HG03025 (cell line): ENCODE measurements at regions not wholly inside any gene's neighbourhood (a gene's known extent, or its start where the extent isn't known, plus 50 kb on each side); places are given as distances from the start of the nearest gene placed in this dataset.
"Not testable (repeated sequence)": the region's sequence is repeated elsewhere in the genome, so short reads cannot be mapped to it uniquely, and the experiment has no call there.

Source experiments
- ATAC-seq: cut with Tn5 transposase; IDR thresholded peaks from one replicate; pipeline ENCODE4 v1.9.1; 2021; ENCODE audit warnings: mild to moderate bottlenecking, moderate library complexity; ENCODE audit not compliant: unreplicated experiment, low FRiP score

- ATAC-seq = no peak
These were observed 213.3 kb downstream of the PCSK1 start for GRCh38 chr5:96219580-96220281.

DNA sequence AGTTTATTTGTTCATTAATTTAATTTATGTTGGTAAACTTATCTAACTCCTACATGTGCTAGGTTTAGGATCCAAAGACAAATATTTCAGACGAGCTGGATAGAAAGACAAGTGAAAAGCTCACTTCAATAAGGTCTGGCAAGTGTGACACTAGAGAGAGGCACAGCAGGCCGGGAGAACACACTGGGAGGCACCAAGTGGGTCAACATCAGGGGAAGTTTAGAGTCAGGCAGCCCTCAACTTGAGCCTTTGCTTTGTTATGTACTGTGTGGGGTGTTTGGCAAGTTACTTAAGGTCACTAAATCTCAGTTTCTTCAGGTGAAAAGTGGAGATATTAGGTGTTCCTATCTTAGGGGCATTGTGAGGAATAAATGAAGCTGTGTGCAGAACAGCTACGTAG is 214.4 kb downstream of the PCSK1 start:
- ATAC-seq = no peak

DNA sequence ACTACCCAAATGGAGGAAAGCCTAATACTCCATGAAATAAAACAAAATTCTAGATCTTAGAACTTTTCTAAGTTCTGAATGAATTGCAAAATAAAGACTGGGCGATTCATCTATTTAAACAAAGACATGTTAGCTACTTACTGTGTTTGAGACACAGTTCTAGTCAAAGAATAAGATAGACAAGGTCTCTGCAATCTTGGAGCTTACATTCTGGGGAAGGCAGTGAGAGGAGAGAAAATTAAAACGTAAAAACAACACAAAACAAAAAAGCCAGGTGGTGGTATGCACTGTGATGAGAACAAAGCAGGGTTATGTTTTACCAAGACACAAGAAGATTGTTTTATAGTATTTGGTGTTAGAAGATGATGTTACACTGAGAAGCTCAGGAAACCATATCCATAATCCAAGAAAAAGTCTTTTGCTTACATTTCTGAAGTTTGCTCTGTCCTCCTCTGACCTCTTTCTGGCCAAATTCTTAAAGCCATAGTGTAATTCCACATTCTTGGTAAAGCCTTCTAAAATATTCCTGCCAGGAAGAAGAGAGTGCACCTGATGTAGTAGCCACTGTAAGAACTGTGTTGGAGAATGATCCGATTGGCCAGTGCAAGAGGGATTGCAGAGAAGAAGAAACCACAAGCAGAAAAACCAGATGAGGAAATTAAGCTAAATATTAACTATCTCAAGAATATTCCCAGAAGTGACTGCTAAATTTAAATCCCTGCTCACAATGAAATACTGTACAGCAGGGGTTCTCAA is 218.4 kb downstream of the PCSK1 start:
- no peak for ATAC-seq

- ATAC-seq = no peak
These were observed 223.2 kb downstream of the PCSK1 start for GRCh38 chr5:96209829-96210228.

- no peak for ATAC-seq
These were observed 225.6 kb downstream of the PCSK1 start for GRCh38 chr5:96207420-96207819.

DNA sequence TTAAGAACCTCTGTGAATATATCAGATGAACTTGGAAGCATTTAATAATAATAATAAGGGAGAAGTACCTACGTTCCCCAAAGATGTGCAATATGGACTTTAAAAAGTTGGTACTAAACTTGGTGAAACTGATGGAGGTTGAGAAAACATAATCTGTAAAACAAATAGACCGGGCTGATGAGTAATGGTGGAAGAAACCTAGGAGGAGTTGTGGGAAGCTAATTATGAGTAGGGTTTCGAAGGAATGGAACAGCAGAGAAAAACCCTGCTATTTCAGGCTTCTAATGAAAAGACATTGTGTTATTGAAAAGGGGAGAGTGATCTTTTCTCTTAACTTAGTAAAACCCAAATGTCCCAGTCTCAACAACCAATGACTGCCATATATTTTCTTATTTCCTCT is 229.3 kb downstream of the PCSK1 start:
- no peak for ATAC-seq

DNA sequence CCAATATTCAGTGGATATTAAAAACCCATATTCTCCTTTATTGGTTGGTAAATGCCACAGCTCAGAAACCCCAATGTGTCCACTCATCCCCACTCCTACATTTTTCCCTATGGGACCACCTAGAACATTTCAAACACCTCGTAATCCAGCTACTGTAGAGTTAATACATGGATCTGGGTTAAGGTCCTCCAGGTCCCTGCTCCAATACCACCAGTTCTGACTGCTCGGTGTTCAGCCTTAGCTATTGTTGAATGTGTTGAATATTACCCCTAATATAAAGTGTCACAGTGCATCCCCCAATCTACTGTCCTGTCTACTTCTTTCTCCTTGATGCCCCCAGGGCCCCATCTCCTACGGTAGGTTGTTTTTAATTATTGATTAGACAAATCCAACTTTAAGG is 231.5 kb downstream of the PCSK1 start:
- ATAC-seq = no peak

- no peak for ATAC-seq
These were observed 232.4 kb downstream of the PCSK1 start for GRCh38 chr5:96200641-96201040.

DNA sequence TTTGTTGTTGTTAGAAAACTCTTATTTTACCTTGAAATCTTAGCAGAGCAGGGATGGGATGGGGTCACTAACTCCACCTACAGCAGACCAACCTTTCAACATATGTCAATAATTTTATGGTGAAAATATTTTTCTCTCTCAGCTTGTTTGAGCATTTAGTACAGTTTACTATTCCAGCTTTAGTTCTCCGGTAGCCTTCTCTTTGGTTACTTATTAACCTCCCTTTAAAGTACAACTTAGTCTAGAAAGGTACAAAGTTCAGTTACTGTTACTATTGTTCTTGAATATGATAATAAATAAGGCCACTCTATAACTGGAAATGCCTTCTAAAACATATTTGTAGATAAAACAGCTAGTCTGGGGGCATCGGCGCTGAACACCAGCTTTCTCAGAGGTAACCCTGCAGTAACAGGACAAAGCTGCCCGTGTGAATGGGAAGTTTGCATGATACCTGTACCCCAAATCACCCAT is 233.3 kb downstream of the PCSK1 start:
- no peak for ATAC-seq

- no peak for ATAC-seq
These were observed 234.5 kb downstream of the PCSK1 start for GRCh38 chr5:96198356-96199058.

- ATAC-seq = not testable (repeated sequence)
These were observed 235.3 kb downstream of the PCSK1 start for GRCh38 chr5:96197767-96198166.

DNA sequence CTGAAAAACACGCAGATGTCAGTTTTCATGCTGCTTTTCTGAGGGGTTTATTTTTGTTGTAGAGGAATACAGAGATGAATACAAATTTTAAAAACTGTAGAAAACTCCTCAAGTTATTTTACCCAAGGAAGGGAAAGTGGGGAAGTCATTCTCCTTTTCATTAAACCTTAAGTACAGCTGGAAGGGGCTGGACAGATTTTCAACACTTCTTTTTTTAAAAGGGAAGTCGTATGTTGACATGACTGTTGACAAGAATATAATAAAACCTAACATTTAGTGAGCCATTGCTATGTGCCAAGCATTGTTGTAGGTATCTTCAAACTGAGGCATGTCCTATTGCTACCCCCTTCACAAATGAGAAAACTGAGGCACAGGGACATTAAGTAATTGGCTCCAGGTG is 235.7 kb upstream of the ELL2 start:
- no peak for ATAC-seq

GRCh38 chr5:96196890-96197289 is 235.2 kb upstream of the ELL2 start:
- ATAC-seq = no peak

DNA sequence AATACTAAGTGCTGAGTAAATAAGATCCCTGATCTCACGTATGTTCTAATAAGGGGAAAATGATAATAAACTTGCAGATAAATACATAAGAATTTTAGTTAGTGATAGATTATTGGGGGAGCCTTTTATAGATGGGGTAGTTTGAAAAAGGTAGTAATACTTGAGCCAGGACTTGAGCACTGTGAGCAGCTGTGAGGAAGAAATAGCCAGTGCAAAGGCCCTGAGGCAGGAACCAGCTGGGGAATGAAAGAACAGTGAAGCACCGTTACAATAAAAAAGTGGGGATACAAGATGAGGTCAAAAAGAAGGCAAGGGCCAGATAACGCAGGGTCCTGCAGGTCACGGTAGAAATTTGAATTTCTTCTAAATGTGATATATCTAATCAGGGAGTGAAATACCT is 234.8 kb upstream of the ELL2 start:
- ATAC-seq = no peak

DNA sequence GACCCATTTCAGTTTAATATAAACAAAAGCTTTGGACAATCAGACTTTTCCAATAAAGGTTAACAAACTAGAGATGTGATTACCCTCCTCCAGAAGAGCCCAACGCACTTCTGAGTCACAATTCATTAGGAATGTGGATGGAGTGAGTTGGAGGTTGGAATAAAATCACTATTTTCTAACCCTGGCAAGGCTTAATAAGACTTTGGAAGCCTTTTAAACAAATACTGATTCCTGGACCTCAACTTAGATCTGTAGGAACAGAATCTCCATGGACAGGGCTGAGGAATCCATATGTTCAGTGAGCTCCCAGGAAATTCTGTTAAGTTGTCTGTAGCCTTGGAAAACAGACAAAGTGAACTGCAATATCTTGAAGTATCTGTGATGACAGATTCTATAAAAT is 233.5 kb upstream of the ELL2 start:
- ATAC-seq = no peak

GRCh38 chr5:96194593-96194992 is 232.9 kb upstream of the ELL2 start:
- no peak for ATAC-seq

DNA sequence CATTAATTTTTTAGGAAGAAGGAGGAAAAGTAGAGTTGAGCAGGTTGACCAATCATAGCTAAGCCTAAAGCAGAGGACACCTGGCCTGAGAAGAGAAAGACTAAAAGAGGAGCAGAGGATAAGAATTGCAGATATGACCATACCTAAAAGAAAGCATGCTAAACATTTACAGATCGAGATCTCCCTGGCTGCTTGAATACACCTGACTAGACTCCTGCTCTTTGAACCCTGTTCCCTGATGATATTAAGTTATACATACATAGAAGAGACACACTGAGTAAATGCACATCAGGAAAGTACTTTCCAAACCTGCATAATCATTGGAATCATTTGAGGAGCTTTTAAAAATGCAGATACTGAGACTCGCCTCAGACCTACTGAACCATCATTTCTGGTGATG is 232.3 kb upstream of the ELL2 start:
- ATAC-seq = no peak

DNA sequence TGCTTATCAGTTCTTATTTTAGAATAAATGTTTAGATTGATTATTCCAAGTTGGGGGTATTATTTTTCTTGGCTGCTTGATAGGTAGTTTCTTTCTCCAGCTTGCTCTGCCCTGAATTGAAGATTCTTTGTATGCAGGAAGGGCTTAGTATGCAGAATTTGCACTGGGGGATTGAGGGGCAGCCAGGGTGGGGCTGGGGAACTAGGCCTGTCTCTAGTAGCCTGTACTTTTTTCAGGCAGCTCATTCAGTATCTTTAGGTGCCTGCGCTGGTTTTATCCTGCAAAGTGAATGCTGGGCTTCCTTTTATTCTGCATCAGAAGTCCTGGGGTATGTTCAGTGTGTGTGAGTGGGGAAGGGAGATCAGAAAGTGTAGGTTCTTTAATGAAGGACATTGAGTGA is 228.3 kb upstream of the ELL2 start:
- no peak for ATAC-seq

DNA sequence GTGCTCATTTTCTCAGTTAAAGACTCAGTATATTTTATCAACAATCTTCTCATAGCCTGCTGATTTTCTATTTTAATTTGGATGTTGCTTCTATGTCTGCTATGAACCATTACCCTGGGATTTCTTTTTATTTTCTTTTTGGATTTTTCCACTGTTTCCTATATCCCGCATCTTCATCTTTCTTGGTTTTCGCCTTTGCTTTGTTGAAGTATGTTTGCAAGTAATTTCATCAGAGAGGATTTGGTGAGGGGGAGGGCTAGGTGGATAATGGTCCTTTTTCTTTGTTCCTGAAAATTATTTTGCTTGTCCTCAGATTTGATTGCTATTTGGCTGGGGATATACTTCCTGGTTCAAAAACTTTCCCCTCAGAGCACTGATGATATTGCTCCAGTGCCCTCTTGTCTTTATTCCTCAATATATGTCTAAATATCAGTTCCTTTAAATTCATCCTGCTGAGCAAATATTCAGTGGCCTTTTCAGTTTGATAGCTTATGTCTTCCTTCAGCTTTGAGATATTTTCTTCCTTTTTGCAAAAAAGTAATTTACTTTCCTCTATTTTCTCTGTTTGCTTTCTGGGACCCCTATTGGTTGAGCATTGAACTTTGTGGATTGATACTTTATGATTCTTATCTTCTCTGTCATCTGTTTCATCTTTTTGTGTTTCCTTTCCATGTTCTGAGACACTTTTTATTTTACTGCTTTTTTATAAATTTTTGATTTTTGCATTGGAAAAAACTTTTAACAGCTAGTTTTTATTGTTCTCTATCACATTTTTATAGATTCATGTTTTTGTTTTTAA is 227.6 kb upstream of the ELL2 start:
- ATAC-seq = no peak

DNA sequence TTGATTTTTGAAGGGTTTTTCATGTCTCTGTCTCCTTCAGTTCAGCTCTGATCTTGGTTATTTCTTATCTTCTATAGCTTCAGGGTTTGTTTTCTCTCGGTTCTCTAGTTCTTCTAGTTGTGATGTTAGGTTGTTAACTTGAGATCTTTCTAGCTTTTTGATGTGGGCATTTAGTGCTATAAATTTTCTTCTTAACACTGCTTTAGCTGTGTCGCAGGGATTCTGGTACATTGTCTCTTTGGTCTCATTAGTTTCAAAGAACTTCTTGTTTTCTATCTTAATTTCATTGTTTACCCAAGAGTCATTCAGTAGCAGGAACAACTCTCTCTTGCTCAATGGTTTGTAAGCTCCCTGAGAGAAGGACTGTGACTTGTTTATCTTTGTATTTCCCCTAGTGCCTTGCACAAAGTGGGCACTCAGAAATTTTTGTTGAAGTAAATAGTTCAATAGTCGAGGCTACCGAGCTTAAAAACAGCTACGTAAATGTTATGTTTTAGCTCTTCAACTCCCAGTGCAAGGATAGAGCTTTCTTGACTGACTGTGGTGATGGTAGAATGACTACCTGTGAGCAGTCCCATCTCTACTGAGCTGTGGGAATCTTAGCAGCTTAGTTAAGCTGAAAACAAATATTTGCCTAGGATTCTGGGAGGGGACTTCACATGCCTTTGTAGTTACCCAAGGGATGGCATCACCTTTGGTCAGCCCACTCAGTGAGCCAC is 225.8 kb upstream of the ELL2 start:
- no peak for ATAC-seq
